H9 (cell line): ENCODE measurements at regions not wholly inside any gene's neighbourhood (a gene's known extent, or its start where the extent isn't known, plus 50 kb on each side); places are given as distances from the start of the nearest gene placed in this dataset.

Experiments
- DNase-seq: peaks from one replicate; pipeline ENCODE4 v3.0.0-alpha.2; 2017
- H2AFZ ChIP-seq: one replicate; pipeline ENCODE4 v1.6.1; 2013; ENCODE audit warnings: mild to moderate bottlenecking, low read length, control low read depth, moderate library complexity
- H2AK5ac ChIP-seq: 2 replicates; pipeline ENCODE4 v1.6.1; 2013; ENCODE audit warnings: low read length, control low read depth, mixed read lengths; ENCODE audit not compliant: insufficient read length
- H2BK120ac ChIP-seq: one replicate; pipeline ENCODE4 v1.6.1; 2013; ENCODE audit warnings: low read depth, mild to moderate bottlenecking, low read length, control low read depth, inconsistent platforms; ENCODE audit not compliant: poor library complexity, severe bottlenecking
- H2BK12ac ChIP-seq: 2 replicates; pipeline ENCODE4 v1.6.1; 2013; ENCODE audit warnings: low read length, control low read depth, mixed read lengths, low read depth; ENCODE audit not compliant: insufficient read length
- H2BK15ac ChIP-seq: 2 replicates; pipeline ENCODE4 v1.6.1; 2013; ENCODE audit warnings: low read depth, low read length, control low read depth
- H2BK20ac ChIP-seq: one replicate; pipeline ENCODE4 v1.6.1; 2013; ENCODE audit warnings: low read depth, mild to moderate bottlenecking, low read length, control low read depth, inconsistent platforms; ENCODE audit not compliant: poor library complexity, severe bottlenecking
- H2BK5ac ChIP-seq: 2 replicates; pipeline ENCODE4 v1.6.1; 2013; ENCODE audit warnings: low read length, control low read depth, mixed read lengths; ENCODE audit not compliant: insufficient read length
- H3K14ac ChIP-seq: 2 replicates; pipeline ENCODE4 v1.6.1; 2013; ENCODE audit warnings: low read length, control low read depth; ENCODE audit not compliant: insufficient read depth
- H3K18ac ChIP-seq: 2 replicates; pipeline ENCODE4 v1.6.1; 2013; ENCODE audit warnings: low read depth, mild to moderate bottlenecking, mixed read lengths, low read length, control low read depth; ENCODE audit not compliant: insufficient read length
- H3K23ac ChIP-seq: 2 replicates; pipeline ENCODE4 v1.6.1; 2013; ENCODE audit warnings: low read length, control low read depth, mixed read lengths, low read depth; ENCODE audit not compliant: insufficient read length
- H3K23me2 ChIP-seq: 2 replicates; pipeline ENCODE4 v1.6.1; 2013; ENCODE audit warnings: low read depth, mild to moderate bottlenecking, mixed read lengths, low read length, control low read depth; ENCODE audit not compliant: insufficient read length, poor library complexity, severe bottlenecking
- H3K27ac ChIP-seq: 2 replicates; pipeline ENCODE4 v1.5.1; 2013; ENCODE audit warnings: low read length, control low read depth, mixed read lengths, low read depth; ENCODE audit not compliant: insufficient read length
- H3K27me3 ChIP-seq: 2 replicates; pipeline ENCODE4 v1.6.1; 2013; ENCODE audit warnings: low read length, control low read depth, inconsistent platforms; ENCODE audit not compliant: insufficient read depth
- H3K4ac ChIP-seq: 2 replicates; pipeline ENCODE4 v1.6.1; 2013; ENCODE audit warnings: low read depth, mild to moderate bottlenecking, control low read depth, inconsistent platforms, low read length, moderate library complexity
- H3K4me1 ChIP-seq: 2 replicates; pipeline ENCODE4 v1.6.1; 2013; ENCODE audit warnings: low read length, control low read depth, inconsistent platforms; ENCODE audit not compliant: insufficient read depth
- H3K4me2 ChIP-seq: 2 replicates; pipeline ENCODE4 v1.6.1; 2013; ENCODE audit warnings: low read length, control low read depth, mixed read lengths; ENCODE audit not compliant: insufficient read length, insufficient read depth
- H3K56ac ChIP-seq: 2 replicates; pipeline ENCODE4 v1.6.1; 2013; ENCODE audit warnings: low read depth, mild to moderate bottlenecking, mixed read lengths, low read length, control low read depth; ENCODE audit not compliant: insufficient read length
- H3K79me1 ChIP-seq: 2 replicates; pipeline ENCODE4 v1.6.1; 2013; ENCODE audit warnings: low read depth, mild to moderate bottlenecking, moderate library complexity, low read length, control low read depth, inconsistent platforms; ENCODE audit not compliant: insufficient read depth, poor library complexity, severe bottlenecking
- H3K79me2 ChIP-seq: 2 replicates; pipeline ENCODE4 v1.6.1; 2013; ENCODE audit warnings: low read length, control low read depth, inconsistent platforms; ENCODE audit not compliant: insufficient read depth
- H3K9ac ChIP-seq: 2 replicates; pipeline ENCODE4 v1.6.1; 2013; ENCODE audit warnings: low read length, control low read depth, mixed read lengths; ENCODE audit not compliant: insufficient read length; ENCODE audit errors: extremely low read depth
- H3K9me3 ChIP-seq: one replicate; pipeline ENCODE4 v1.6.1; 2013; ENCODE audit warnings: low read depth, low read length, inconsistent platforms; ENCODE audit not compliant: control insufficient read depth
- H3T11ph ChIP-seq: one replicate; pipeline ENCODE4 v1.6.1; 2013; ENCODE audit warnings: mild to moderate bottlenecking, low read length, control low read depth, inconsistent platforms
- H4K20me1 ChIP-seq: one replicate; pipeline ENCODE4 v1.6.1; 2013; ENCODE audit not compliant: control insufficient read depth, insufficient read length, insufficient read depth
- H4K5ac ChIP-seq: 2 replicates; pipeline ENCODE4 v1.6.1; 2013; ENCODE audit warnings: low read depth, mild to moderate bottlenecking, mixed read lengths, low read length, control low read depth; ENCODE audit not compliant: insufficient read length
- H4K8ac ChIP-seq: replicated peaks from 2 replicates; pipeline ENCODE4 v1.6.1; 2013; ENCODE audit warnings: low read length, control low read depth, mixed read lengths, low read depth; ENCODE audit not compliant: insufficient read length
- H4K91ac ChIP-seq: 2 replicates; pipeline ENCODE4 v1.6.1; 2013; ENCODE audit warnings: low read depth, mild to moderate bottlenecking, moderate library complexity, mixed read lengths, low read length, control low read depth; ENCODE audit not compliant: insufficient read length
- H3K27ac Mint-ChIP-seq, 3 experiments: 2 replicates in 2 of 3; 3 replicates in 1 of 3; pipeline ENCODE4 v1.8.0; 2020 to 2021; ENCODE audit warnings: mixed read lengths in 3 of 3, mild to moderate bottlenecking in 1 of 3, moderate library complexity in 1 of 3
- H3K27me3 Mint-ChIP-seq: 2 replicates; pipeline ENCODE4 v1.8.0; 2021; ENCODE audit warnings: low read depth, mild to moderate bottlenecking, moderate library complexity, mixed read lengths
- H3K36me3 Mint-ChIP-seq, 3 experiments: 2 replicates in 2 of 3; 3 replicates in 1 of 3; pipeline ENCODE4 v1.8.0; 2020 to 2021; ENCODE audit warnings: low read depth in 3 of 3, mixed read lengths in 3 of 3; ENCODE audit not compliant: insufficient read depth in 1 of 3
- H3K4me1 Mint-ChIP-seq, 2 experiments: 2 replicates each; pipeline ENCODE4 v1.8.0; 2020; ENCODE audit warnings: mixed read lengths in 2 of 2
- H3K4me3 Mint-ChIP-seq, 2 experiments: 2 replicates in 1 of 2; 3 replicates in 1 of 2; pipeline ENCODE4 v1.8.0; 2020 to 2021; ENCODE audit warnings: mild to moderate bottlenecking in 2 of 2, mixed read lengths in 2 of 2, moderate library complexity in 1 of 2
- H3K9me3 Mint-ChIP-seq, 2 experiments: 2 replicates in 1 of 2; 3 replicates in 1 of 2; pipeline ENCODE4 v1.8.0; 2020; ENCODE audit warnings: mild to moderate bottlenecking in 2 of 2, mixed read lengths in 2 of 2, moderate library complexity in 1 of 2
- TF ChIP-seq, protein P1 (sequence below): fragments of 200-600 bp; sonication (generic); conservative IDR thresholded peaks from 3 replicates; pipeline ENCODE4 v1.8.0; 2021; ENCODE audit warnings: antibody characterized with exemption, mild to moderate bottlenecking

DNA sequence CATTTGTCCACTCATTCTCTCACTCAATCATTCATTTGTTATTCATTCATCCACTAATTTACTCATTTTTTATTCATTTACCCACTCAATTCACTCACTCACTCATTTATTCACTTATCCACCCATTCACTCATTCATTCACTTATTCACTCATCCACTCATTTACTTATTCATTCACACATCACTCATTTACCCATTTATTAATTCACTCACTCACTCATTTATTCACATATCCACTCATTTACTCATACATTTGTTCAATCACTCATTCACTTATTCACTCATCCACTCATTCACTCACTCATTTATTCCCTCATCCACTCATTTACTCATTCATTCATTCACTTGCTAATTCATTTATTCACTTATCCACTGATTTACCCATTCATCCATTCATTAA is 129.1 kb downstream of the TTLL2 start:
- no peaks in the 10 kb centered on the region for H3K79me2 ChIP-seq
- Mint-ChIP-seq H3K27me3 (no peaks in the 10 kb centered on the region), H3K9me3 (no peaks in the 10 kb centered on the region), H3K4me1 (peaks cover 7 to 9% of the 10 kb centered on the region in 2 experiments), H3K4me3 (no peak overlapping the region), H3K36me3 (no peaks in the 10 kb centered on the region; a peak in 1 of 7 replicates), H3K27ac (no peak overlapping the region)
- H3K9ac ChIP-seq, result no peak overlapping the region
- H2BK120ac ChIP-seq, result no peak overlapping the region
- no peak overlapping the region for H2BK12ac ChIP-seq
- no peak overlapping the region for H3K56ac ChIP-seq
- no peak overlapping the region for H4K91ac ChIP-seq
- H4K8ac ChIP-seq, result no peak overlapping the region
- no peaks in the 10 kb centered on the region for H3K23me2 ChIP-seq
- no peak for DNase-seq
- 0 out of 2 replicates have a peak, but pooled peaks cover 2% of the 10 kb centered on the region for H3K4me1 ChIP-seq
- no peak overlapping the region for H3T11ph ChIP-seq
- no peak overlapping the region for H2BK20ac ChIP-seq
- H3K4ac ChIP-seq, result no peak overlapping the region
- H3K79me1 ChIP-seq, result no peaks in the 10 kb centered on the region
- H2AK5ac ChIP-seq, result no peak overlapping the region
- H3K27ac ChIP-seq, result no peak overlapping the region
- H3K23ac ChIP-seq, result no peak overlapping the region
- H3K4me2 ChIP-seq, result no peak overlapping the region
- no peak overlapping the region for H4K5ac ChIP-seq
- TF ChIP-seq, protein P1, sequence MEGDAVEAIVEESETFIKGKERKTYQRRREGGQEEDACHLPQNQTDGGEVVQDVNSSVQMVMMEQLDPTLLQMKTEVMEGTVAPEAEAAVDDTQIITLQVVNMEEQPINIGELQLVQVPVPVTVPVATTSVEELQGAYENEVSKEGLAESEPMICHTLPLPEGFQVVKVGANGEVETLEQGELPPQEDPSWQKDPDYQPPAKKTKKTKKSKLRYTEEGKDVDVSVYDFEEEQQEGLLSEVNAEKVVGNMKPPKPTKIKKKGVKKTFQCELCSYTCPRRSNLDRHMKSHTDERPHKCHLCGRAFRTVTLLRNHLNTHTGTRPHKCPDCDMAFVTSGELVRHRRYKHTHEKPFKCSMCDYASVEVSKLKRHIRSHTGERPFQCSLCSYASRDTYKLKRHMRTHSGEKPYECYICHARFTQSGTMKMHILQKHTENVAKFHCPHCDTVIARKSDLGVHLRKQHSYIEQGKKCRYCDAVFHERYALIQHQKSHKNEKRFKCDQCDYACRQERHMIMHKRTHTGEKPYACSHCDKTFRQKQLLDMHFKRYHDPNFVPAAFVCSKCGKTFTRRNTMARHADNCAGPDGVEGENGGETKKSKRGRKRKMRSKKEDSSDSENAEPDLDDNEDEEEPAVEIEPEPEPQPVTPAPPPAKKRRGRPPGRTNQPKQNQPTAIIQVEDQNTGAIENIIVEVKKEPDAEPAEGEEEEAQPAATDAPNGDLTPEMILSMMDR, result no peak
- no peak overlapping the region for H2BK15ac ChIP-seq
- H3K14ac ChIP-seq, result no peak overlapping the region
- no peaks in the 10 kb centered on the region for H3K27me3 ChIP-seq
- H2BK5ac ChIP-seq, result no peak overlapping the region
- H4K20me1 ChIP-seq, result no peaks in the 10 kb centered on the region
- H3K18ac ChIP-seq, result no peak overlapping the region
- no peak overlapping the region for H2AFZ ChIP-seq
- H3K9me3 ChIP-seq, result no peaks in the 10 kb centered on the region
